ENCODE measurements at regions not wholly inside any gene's neighbourhood (a gene's known extent, or its start where the extent isn't known, plus 50 kb on each side); places are given as distances from the start of the nearest gene placed in this dataset.

- H3K36me3 Mint-ChIP-seq, result no peaks in the 10 kb centered on the region
- DNase-seq, result no peak
- H3K27me3 Mint-ChIP-seq, result no peaks in the 10 kb centered on the region
- peaks cover 10% of the 10 kb centered on the region for H3K9me3 Mint-ChIP-seq
- no peak overlapping the region for H3K27ac Mint-ChIP-seq
- no peak overlapping the region for H3K4me3 Mint-ChIP-seq
- no peaks in the 10 kb centered on the region for H3K4me1 Mint-ChIP-seq
Observed at GRCh38 chr10:130751851-130752250, 559.7 kb downstream of the TCERG1L start.

- no peak overlapping the region for H3K4me3 Mint-ChIP-seq
- H3K4me1 Mint-ChIP-seq, result no peaks in the 10 kb centered on the region
- H3K27ac Mint-ChIP-seq, result no peak overlapping the region
- H3K9me3 Mint-ChIP-seq, result peaks cover 11% of the 10 kb centered on the region
- H3K27me3 Mint-ChIP-seq, result no peaks in the 10 kb centered on the region
- DNase-seq, result no peak
- no peaks in the 10 kb centered on the region for H3K36me3 Mint-ChIP-seq
Observed at GRCh38 chr10:130756651-130757050, 554.9 kb downstream of the TCERG1L start.

- no peak overlapping the region for H3K27ac Mint-ChIP-seq
- no peaks in the 10 kb centered on the region for H3K36me3 Mint-ChIP-seq
- H3K4me1 Mint-ChIP-seq, result no peaks in the 10 kb centered on the region
- DNase-seq, result no peak
- no peak overlapping the region for H3K4me3 Mint-ChIP-seq
- H3K9me3 Mint-ChIP-seq, result peaks cover 11% of the 10 kb centered on the region
- no peaks in the 10 kb centered on the region for H3K27me3 Mint-ChIP-seq
Observed at GRCh38 chr10:130757271-130757670, 554.2 kb downstream of the TCERG1L start.

GRCh38 chr10:130757821-130758489, 553.6 kb downstream of the TCERG1L start:
- Mint-ChIP-seq H3K9me3 (peaks cover 11% of the 10 kb centered on the region), H3K4me1 (no peaks in the 10 kb centered on the region)

GRCh38 chr10:130758529-130758928, 553.0 kb downstream of the TCERG1L start:
- DNase-seq, result no peak
- no peaks in the 10 kb centered on the region for H3K4me1 Mint-ChIP-seq
- no peak overlapping the region for H3K4me3 Mint-ChIP-seq
- no peaks in the 10 kb centered on the region for H3K36me3 Mint-ChIP-seq
- peaks cover 11% of the 10 kb centered on the region for H3K9me3 Mint-ChIP-seq
- H3K27ac Mint-ChIP-seq, result no peak overlapping the region
- H3K27me3 Mint-ChIP-seq, result no peaks in the 10 kb centered on the region

More at GRCh38 chr10:130757821-130758489, 553.6 kb downstream of the TCERG1L start:
- H3K27me3 Mint-ChIP-seq, result no peaks in the 10 kb centered on the region
- no peak for DNase-seq
- H3K27ac Mint-ChIP-seq, result no peak overlapping the region
- no peak overlapping the region for H3K4me3 Mint-ChIP-seq
- H3K36me3 Mint-ChIP-seq, result no peaks in the 10 kb centered on the region

- DNase-seq, result no peak
- H3K36me3 Mint-ChIP-seq, result no peaks in the 10 kb centered on the region
- no peaks in the 10 kb centered on the region for H3K27me3 Mint-ChIP-seq
- no peaks in the 10 kb centered on the region for H3K4me1 Mint-ChIP-seq
- no peak overlapping the region for H3K27ac Mint-ChIP-seq
- no peak overlapping the region for H3K4me3 Mint-ChIP-seq
- peaks cover 2% of the 10 kb centered on the region for H3K9me3 Mint-ChIP-seq
Observed at GRCh38 chr10:130761032-130761575, 550.4 kb downstream of the TCERG1L start.

GRCh38 chr10:130761788-130762301, 549.7 kb downstream of the TCERG1L start:
- no peak for DNase-seq
- Mint-ChIP-seq H3K36me3 (no peaks in the 10 kb centered on the region), H3K27ac (no peak overlapping the region), H3K27me3 (no peaks in the 10 kb centered on the region), H3K9me3 (peaks cover 1% of the 10 kb centered on the region), H3K4me3 (no peak overlapping the region), H3K4me1 (no peaks in the 10 kb centered on the region)

GRCh38 chr10:130762491-130762890, 549.0 kb downstream of the TCERG1L start:
- DNase-seq, result no peak
- Mint-ChIP-seq H3K27me3 (no peaks in the 10 kb centered on the region), H3K27ac (no peak overlapping the region), H3K9me3 (peaks cover 1% of the 10 kb centered on the region), H3K4me1 (no peaks in the 10 kb centered on the region), H3K4me3 (no peak overlapping the region), H3K36me3 (no peaks in the 10 kb centered on the region)

- H3K4me1 Mint-ChIP-seq, result no peaks in the 10 kb centered on the region
- no peaks in the 10 kb centered on the region for H3K36me3 Mint-ChIP-seq
- no peak overlapping the region for H3K4me3 Mint-ChIP-seq
- DNase-seq, result no peak
- H3K27me3 Mint-ChIP-seq, result no peaks in the 10 kb centered on the region
- no peak overlapping the region for H3K27ac Mint-ChIP-seq
- peaks cover 3% of the 10 kb centered on the region for H3K9me3 Mint-ChIP-seq
Observed at GRCh38 chr10:130763071-130763470, 548.5 kb downstream of the TCERG1L start.

- no peak for DNase-seq
- no peak overlapping the region for H3K4me3 Mint-ChIP-seq
- H3K4me1 Mint-ChIP-seq, result no peaks in the 10 kb centered on the region
- H3K9me3 Mint-ChIP-seq, result peaks cover 7% of the 10 kb centered on the region
- no peaks in the 10 kb centered on the region for H3K27me3 Mint-ChIP-seq
- H3K27ac Mint-ChIP-seq, result no peak overlapping the region
- H3K36me3 Mint-ChIP-seq, result no peaks in the 10 kb centered on the region
Observed at GRCh38 chr10:130763491-130763890, 548.0 kb downstream of the TCERG1L start.

- peaks cover 7% of the 10 kb centered on the region for H3K9me3 Mint-ChIP-seq
- H3K4me3 Mint-ChIP-seq, result no peak overlapping the region
- no peaks in the 10 kb centered on the region for H3K36me3 Mint-ChIP-seq
- H3K4me1 Mint-ChIP-seq, result no peaks in the 10 kb centered on the region
- no peak overlapping the region for H3K27ac Mint-ChIP-seq
- no peaks in the 10 kb centered on the region for H3K27me3 Mint-ChIP-seq
- no peak for DNase-seq
Observed at GRCh38 chr10:130764651-130765050, 546.9 kb downstream of the TCERG1L start.

- Mint-ChIP-seq H3K4me1 (no peaks in the 10 kb centered on the region), H3K9me3 (peaks cover 5% of the 10 kb centered on the region)
Observed at GRCh38 chr10:130766071-130766470, 545.5 kb downstream of the TCERG1L start.

GRCh38 chr10:130767116-130767730, 544.3 kb downstream of the TCERG1L start:
- DNase-seq, result no peak
- Mint-ChIP-seq H3K27me3 (no peaks in the 10 kb centered on the region), H3K4me1 (no peaks in the 10 kb centered on the region), H3K4me3 (no peak overlapping the region), H3K36me3 (no peaks in the 10 kb centered on the region), H3K27ac (no peak overlapping the region), H3K9me3 (peaks cover 5% of the 10 kb centered on the region)

More at GRCh38 chr10:130766071-130766470, 545.5 kb downstream of the TCERG1L start:
- Mint-ChIP-seq H3K27ac (no peak overlapping the region), H3K36me3 (no peaks in the 10 kb centered on the region), H3K4me3 (no peak overlapping the region), H3K27me3 (no peaks in the 10 kb centered on the region)
- no peak for DNase-seq

- no peak overlapping the region for H3K27ac Mint-ChIP-seq
- H3K4me1 Mint-ChIP-seq, result no peaks in the 10 kb centered on the region
- H3K9me3 Mint-ChIP-seq, result peaks cover 5% of the 10 kb centered on the region
- DNase-seq, result no peak
- H3K27me3 Mint-ChIP-seq, result peaks cover 4% of the 10 kb centered on the region
- H3K36me3 Mint-ChIP-seq, result no peaks in the 10 kb centered on the region
- H3K4me3 Mint-ChIP-seq, result no peak overlapping the region
Observed at GRCh38 chr10:130769146-130770017, 542.1 kb downstream of the TCERG1L start.

Data from activated naive CD8-positive, alpha-beta T cell treated with anti-CD3 and anti-CD28 coated beads for 36 hours (primary cell).